ENCODE measurements at regions not wholly inside any gene's neighbourhood (a gene's known extent, or its start where the extent isn't known, plus 50 kb on each side); places are given as distances from the start of the nearest gene placed in this dataset.
"Not testable (repeated sequence)": the region's sequence is repeated elsewhere in the genome, so short reads cannot be mapped to it uniquely, and the experiment has no call there.

DNA sequence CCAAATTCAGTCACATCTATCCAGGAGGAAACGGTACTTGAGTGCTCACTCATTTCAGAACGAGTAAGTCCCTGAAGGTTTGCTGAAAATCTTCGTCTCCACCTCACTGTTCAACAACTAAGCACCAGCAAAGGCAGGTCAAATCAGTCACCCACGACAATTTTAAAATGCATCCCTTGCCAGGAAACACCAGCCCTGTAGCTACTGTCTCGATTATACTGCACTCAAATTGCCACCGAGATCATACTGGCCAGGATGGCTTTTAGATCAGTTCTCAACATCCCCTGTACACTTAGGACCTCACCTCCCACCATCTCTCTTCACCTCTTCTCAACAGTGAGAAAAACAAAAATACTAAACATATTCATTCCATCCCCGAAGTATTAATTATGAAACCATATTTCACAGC, 298.6 kb downstream of the AGTPBP1 start:
- no peak overlapping the region for H3K4me3 ChIP-seq (ENCODE audit: low read depth, low read length)
- TF ChIP-seq, protein P1, sequence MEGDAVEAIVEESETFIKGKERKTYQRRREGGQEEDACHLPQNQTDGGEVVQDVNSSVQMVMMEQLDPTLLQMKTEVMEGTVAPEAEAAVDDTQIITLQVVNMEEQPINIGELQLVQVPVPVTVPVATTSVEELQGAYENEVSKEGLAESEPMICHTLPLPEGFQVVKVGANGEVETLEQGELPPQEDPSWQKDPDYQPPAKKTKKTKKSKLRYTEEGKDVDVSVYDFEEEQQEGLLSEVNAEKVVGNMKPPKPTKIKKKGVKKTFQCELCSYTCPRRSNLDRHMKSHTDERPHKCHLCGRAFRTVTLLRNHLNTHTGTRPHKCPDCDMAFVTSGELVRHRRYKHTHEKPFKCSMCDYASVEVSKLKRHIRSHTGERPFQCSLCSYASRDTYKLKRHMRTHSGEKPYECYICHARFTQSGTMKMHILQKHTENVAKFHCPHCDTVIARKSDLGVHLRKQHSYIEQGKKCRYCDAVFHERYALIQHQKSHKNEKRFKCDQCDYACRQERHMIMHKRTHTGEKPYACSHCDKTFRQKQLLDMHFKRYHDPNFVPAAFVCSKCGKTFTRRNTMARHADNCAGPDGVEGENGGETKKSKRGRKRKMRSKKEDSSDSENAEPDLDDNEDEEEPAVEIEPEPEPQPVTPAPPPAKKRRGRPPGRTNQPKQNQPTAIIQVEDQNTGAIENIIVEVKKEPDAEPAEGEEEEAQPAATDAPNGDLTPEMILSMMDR (IDR thresholded peaks at IDR 0.05; ENCODE audit: borderline replicate concordance, insufficient read depth, low read depth, low read length): no peak

DNA sequence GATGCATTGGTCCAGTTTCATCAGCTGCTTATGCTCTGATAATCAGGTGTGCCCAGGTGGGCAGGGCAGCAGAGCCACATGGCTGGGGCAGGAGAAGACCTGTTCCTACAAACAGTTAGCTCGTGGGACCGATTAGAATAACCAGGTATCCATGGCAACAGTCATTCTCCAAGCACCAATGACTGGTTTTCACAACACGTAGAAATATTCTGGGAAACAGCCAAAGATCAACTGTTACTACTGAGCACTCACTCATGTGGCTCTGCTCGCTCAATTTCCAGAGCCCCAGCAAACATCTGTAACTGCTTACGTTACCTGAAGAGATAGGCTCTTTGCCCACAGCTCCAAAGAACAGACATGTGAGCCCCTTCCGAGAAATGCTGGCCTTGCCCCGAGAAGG, 302.0 kb downstream of the AGTPBP1 start:
- TF ChIP-seq, protein P1 (IDR thresholded peaks at IDR 0.05; ENCODE audit: borderline replicate concordance, insufficient read depth, low read depth, low read length): no peak
- H3K4me3 ChIP-seq (ENCODE audit: low read depth, low read length): no peak overlapping the region

DNA sequence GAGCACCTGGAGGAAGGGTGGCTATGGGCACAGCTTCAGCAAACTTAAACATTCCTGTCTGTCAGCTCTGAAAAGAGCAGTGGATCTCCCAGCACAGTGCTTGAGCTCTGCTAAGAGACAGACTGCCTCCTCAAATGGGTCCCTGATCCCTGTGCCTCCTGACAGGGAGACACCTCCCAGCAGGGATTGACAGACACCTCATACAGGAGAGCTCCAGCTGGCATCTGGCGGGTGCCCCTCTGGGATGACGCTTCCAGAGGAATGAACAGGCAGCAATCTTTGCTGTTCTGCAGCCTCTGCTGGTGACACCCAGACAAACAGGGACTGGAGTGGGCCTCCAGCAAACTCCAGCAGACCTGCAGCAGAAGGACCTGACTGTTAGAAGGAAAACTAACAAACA, 307.8 kb downstream of the AGTPBP1 start:
- H3K4me3 ChIP-seq (ENCODE audit: low read depth, low read length): not testable (repeated sequence)

DNA sequence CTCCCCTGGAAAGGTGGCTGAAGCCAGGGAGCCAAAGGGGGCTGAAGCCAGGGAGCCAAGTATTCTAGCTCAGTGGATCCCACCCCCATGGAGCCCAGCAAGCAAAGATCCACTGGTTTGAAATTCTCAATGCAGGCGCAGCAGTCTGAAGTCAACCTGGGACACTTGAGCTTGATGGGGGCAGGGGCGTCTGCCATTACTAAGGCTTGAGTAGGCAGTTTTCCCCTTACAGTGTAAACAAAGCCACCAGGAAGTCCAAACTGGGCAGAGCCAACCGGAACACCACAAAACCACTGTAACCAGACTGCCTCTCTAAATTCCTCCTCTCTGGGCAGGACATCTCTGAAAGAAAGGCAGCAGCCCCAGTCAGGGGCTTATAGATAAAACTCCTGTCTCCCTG, 308.2 kb downstream of the AGTPBP1 start:
- not testable (repeated sequence) for H3K4me3 ChIP-seq (ENCODE audit: low read depth, low read length)

DNA sequence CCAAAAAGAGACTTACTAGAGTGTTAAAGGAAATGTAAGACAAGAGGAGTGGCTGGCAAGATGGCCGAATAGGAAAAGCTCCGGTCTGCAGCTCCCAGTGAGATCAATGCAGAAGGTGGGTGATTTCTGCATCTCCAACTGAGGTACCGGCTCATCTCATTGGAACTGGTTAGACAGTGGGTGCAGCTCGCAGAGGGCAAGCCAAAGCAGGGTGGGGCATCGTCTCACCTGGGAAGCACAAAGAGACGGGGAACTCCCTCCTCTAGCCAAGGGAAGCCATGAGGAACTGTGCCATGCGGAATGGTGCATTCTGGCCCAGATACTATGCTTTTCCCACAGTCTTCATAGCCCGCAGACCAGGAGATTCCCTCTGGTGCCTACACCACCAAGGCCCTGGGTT, 308.7 kb downstream of the AGTPBP1 start:
- TF ChIP-seq, protein P1 (IDR thresholded peaks at IDR 0.05; ENCODE audit: borderline replicate concordance, insufficient read depth, low read depth, low read length): no peak
- no peak overlapping the region for H3K4me3 ChIP-seq (ENCODE audit: low read depth, low read length)

DNA sequence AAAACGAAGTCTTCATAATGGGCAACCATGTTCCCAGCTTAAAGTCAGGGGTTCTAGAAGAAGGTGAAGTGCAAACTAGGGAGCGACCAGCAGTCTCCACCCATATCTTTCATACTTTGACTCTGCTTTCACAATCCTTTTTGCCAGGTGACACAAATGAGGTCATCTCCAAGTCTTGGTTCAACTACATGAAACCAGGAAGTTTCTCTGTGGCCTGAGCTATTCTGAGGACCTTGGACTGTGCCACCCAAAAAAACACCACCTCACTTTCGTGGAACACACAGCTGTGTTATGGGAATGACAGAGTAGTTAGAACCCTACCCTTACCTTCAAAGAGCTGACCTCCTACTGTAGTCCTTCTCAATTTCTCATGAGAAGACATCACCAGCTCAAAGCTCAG, 309.2 kb downstream of the AGTPBP1 start:
- H3K4me3 ChIP-seq (ENCODE audit: low read depth, low read length): no peak overlapping the region
- TF ChIP-seq, protein P1 (IDR thresholded peaks at IDR 0.05; ENCODE audit: borderline replicate concordance, insufficient read depth, low read depth, low read length): no peak

DNA sequence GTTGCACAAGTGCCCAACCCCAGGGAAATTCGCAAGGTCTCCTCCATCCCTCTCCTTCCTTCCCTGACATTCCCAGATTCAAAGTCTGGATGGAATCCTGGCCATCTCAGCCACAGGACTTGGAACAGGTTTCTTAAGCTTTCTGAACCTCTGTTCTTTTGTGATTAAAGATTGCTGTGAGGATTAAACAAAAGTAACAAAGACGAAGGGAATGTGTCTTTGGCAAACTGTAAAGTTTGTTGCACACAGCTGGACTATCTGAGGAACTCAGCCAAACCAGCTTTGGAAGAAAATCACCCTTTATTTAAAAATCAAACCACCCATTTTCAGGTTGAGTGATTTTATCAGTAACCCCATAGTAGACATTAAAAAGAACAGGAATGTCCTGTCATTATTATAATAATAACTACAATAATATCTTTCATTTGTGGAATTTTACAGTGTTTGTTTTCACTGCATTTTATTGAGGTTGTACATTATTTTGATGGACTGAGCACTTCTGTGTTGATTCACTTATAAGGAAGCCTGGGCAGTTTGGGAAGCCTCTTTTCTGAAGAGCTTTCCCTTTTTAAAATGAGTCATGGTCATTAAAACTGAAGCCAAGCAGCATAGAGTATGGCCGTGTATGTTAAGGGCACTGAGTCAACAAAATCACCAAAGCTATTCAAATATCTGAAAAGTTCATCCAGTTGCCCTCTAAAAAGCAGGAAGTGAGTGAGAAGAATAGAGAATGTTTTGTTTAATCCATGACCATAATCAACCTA, 310.2 kb downstream of the AGTPBP1 start:
- TF ChIP-seq, protein P1 (IDR thresholded peaks at IDR 0.05; ENCODE audit: borderline replicate concordance, insufficient read depth, low read depth, low read length): no peak
- no peak overlapping the region for H3K4me3 ChIP-seq (ENCODE audit: low read depth, low read length)

DNA sequence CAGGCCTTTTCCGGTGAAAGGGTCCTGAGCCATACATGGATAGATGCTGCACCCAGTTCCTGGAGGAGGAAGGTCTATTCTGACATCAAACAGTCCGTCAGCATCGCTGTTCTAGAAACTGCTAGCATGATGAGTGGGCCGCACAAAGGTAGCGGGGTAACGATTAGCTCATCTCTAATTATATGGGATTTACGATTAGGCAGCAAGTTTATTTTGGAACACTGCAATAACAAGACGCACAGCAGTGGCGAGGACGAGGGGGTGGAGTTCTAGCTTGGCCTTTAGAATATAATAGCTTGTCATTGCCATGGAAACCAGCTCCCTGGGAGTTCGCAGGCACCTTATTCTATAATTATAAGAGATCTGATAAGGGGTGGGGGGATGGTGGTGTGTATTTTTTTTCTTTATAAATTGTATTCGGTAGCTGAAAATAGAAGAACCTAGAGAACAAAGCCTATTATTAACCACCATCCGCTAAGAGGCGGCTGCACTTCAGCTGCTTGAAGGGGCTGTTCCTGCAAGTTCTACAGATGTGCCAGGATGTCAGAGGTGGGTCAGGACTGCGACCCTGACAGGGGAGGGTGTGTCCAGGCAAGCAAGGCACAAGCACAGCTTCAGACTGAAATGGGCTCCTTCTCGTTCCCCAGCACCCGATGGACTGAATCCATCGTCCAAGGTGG, 311.0 kb downstream of the AGTPBP1 start:
- TF ChIP-seq, protein P1 (IDR thresholded peaks at IDR 0.05; ENCODE audit: borderline replicate concordance, insufficient read depth, low read depth, low read length): no peak
- no peak overlapping the region for H3K4me3 ChIP-seq (ENCODE audit: low read depth, low read length)

All from GM12875 (cell line).